SKM-1 (cell line): ENCODE measurements at regions not wholly inside any gene's neighbourhood (a gene's known extent, or its start where the extent isn't known, plus 50 kb on each side); places are given as distances from the start of the nearest gene placed in this dataset.
A peak's percentile ranks its signal among the peaks of the same experiment; 100 is the strongest.

Experiments
- DNase-seq: peaks from one replicate; lab custom pipeline; 2025; ENCODE audit not compliant: unreplicated experiment; lab: John Stamatoyannopoulos, UW

DNA sequence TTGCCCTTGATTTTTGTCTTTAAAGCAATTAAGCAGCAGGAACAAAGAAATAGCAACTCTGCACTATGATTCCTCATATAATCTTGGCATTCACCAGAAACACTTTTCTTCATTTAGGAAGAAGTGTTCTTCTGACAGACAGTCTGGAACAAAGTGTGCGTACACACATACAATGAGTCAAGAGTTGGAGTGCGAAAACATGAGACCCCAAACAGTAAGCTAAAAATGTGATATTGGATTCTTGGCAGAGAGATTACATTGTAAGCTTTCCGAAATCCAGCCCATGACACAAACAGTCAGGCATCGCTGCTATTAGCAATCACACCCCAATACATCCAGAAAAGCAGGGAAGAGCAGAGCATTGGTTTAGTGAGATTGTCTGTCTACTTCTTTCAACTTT lies 306.7 kb upstream of the TBC1D5 start:
- DNase-seq, result no peak

GRCh38 chr3:18047052-18047451 lies 304.6 kb upstream of the TBC1D5 start:
- no peak for DNase-seq

- DNase-seq, result peak; percentile 79
These were observed 303.9 kb upstream of the TBC1D5 start for GRCh38 chr3:18046131-18046915.

GRCh38 chr3:18044971-18045880 lies 302.8 kb upstream of the TBC1D5 start:
- DNase-seq, result no peak

DNA sequence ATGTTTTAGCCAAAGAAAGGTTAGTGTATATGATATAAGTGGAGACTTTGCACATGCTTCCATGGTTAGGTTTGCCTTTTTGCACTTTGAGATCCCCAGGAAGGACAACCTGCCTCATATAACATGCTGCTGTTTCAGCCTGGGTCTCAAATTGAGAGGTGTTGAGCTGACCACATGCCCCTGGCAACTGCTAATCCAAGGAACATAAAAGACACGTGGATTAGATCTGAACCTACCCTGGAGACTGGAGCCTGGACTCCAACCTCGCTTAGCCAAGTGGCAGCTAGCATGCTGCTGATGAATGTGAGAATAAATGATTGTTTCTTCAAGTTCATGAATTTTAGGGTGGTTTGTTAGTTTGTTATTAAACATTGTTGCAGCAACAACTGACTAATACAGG lies 301.8 kb upstream of the TBC1D5 start:
- no peak for DNase-seq

- no peak for DNase-seq
These were observed 294.0 kb upstream of the TBC1D5 start for GRCh38 chr3:18036450-18036815.

DNA sequence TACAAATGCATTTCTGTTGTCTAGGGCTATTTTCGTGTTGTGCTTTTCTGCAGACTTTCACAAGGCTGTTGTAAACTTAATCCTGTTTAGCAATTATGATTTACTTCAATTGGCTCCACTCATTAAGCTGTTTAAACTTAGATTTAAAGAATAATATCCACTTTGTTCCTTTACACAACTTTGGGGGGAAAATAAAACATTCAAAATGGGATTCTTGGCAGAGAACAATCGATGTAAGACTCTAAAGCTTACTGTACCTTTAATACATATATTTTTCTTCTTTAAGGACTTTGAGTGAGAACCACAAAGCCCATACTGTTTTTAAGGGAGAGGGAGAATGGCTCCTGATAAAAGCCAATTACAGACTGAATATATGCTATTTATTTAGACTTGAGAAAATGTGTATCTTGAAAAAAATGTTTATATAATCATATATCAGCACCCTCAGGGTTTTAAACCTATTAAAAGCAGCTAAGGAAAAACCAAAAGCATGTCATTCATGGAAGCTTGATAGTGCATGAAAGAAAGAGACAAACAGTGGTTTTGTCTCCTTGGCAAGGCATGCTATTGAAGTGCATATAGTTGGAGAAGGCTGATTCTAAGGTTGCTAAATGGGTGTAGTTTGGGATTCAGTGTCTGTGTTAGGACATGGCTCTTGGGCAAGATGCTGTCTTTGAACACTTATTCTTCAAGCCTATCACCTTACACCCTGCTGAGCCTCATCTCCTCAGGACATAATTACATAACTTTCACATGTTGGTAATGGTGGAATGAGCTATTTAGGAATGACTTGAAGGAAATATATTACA lies 293.4 kb upstream of the TBC1D5 start:
- DNase-seq, result no peak

- no peak for DNase-seq
These were observed 291.2 kb upstream of the TBC1D5 start for GRCh38 chr3:18033581-18034108.

DNA sequence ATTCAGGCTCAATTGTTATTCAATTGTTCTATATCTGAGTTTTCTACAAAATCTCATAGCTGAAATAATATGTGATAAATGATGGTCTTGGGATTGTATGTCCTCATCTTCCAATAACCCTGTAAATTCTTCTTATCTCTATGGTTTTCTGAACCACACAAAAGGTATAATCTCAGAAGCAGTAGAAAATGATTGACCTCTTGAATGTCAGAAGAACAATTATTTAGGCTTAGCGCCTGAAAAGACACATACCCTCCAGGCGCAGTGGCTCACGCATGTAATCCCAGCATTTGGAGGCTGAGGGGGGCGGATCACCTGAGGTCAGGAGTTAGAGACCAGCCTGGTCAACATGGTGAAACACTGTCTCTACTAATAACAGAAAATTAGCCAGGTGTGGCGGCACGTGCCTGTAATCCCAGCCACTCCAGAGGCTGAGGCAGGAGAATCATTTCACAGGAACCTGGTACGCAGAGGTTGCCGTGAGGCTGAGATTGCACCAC lies 288.0 kb upstream of the TBC1D5 start:
- no peak for DNase-seq

DNA sequence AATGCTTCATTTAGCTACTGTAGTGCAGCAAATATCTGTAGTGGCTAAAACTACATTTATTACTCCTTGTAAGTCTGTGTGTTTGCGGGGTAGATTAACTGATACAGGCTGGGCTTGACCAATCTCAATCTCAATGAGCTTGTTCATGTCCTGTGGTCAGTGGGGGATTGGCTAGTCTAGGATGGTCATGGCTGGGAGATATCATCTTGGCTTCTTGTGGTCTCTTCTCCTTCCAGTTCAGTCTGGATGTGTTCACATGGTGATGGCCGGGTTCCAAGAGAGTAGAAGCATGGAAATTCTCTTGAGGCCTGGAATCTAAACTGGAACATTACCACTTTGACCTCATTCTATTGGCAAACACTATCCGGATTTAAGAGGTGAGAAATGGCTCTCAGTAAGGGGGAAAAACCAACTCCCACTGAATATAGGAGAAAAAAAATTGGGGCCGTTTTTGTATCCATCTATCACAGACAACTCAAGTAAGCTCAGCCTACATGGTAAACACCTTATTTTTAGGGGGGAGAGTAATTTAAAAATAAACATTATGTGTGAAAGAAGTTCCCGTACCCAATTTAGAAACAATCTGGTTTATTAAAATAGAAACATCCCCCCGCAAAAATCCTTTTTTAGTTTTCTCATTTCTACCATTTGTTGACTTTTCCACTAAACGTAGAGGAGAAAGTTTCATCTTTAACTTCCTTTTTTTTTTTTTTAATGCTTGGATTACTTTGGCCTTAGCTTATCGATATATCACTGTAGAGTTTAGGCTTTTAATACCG lies 284.9 kb upstream of the TBC1D5 start:
- DNase-seq, result no peak

DNA sequence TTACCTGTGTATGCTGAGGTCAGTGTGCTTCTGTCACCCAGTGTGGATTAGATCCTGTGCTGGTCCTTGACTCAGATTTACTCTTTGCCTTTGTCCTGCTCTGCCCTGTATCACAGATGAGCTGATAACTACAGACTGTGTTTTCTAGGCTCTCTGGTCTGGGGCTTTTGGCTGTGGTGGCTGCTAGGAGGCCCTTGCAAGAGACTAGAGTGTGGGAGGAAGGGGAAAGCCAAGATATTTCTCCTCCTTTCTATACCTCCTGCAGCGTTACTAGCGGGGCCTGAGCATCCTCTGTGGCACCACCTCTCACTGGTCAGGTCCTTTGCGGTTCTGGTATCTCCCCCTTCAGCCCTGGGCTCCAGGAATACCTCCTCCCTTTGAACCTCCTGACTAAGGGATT lies 282.3 kb upstream of the TBC1D5 start:
- no peak for DNase-seq

DNA sequence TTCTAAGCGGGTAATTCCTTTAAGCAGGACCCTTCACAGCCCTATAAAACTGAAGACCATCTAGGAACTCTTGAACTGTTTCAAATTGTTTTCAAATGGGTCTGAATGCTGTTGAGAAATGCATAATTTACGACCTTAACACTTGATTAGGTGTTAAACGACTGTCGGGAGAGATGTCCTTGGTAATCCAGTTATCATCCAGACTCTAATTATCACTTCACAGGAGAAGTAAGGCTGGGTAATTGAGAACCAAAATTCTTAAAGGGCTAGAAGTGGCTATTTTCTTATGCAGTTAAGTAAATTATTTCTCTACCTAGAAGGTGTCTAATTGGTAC lies 276.7 kb upstream of the TBC1D5 start:
- DNase-seq, result no peak

GRCh38 chr3:18018491-18019160 lies 276.2 kb upstream of the TBC1D5 start:
- no peak for DNase-seq

- no peak for DNase-seq
These were observed 273.9 kb upstream of the TBC1D5 start for GRCh38 chr3:18016366-18016765.

DNA sequence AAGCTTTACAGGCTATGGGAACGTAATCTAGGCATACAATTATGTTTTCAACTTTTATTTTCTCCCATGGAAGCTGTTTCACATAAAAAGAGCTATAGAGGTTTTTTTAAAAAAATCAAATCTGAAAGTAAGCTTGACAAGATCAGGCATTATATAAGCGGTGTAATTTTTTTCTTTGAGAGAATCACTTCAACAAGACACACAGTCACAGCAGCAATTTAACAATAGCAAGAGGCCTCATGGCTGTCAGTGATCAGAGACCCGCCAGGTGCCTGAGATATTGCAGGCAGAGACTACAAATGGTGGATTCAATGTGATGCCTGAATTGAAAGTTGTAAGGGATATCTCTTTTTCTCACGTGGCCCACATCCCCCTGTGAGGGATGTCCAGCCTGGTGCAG lies 270.5 kb upstream of the TBC1D5 start:
- DNase-seq, result no peak

- no peak for DNase-seq
These were observed 270.0 kb upstream of the TBC1D5 start for GRCh38 chr3:18012436-18012835.

DNA sequence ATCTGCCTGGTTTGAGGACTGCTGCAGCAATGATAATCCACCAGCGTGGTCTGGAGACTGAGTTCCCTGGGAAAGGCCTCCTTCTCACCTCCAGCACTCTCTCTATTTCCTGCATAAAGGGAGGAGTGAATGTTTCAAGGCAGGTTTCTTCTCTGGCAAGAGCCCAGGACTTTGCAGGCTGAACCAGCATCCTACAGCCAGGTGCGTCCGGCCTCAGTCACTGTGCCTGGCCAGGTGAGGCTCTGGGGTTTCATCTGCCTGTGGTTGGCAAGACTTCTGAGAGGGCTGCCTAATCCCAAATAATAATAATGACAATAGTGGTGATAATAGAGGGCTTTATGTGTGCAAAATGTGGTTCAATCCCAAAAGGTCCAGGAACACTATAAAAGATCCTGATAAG lies 269.0 kb upstream of the TBC1D5 start:
- no peak for DNase-seq

GRCh38 chr3:18010001-18010400 lies 267.6 kb upstream of the TBC1D5 start:
- no peak for DNase-seq

- no peak for DNase-seq
These were observed 266.4 kb upstream of the TBC1D5 start for GRCh38 chr3:18008706-18009368.
